ENCODE measurements at regions not wholly inside any gene's neighbourhood (a gene's known extent, or its start where the extent isn't known, plus 50 kb on each side); places are given as distances from the start of the nearest gene placed in this dataset.

- no peak for DNase-seq (ENCODE audit: low read depth in 2 of 2)
Measured at GRCh38 chr6:105588123-105588710, 185.3 kb upstream of the PREP start.

GRCh38 chr6:105587349-105588122, 184.7 kb upstream of the PREP start:
- no peak for DNase-seq (ENCODE audit: low read depth in 2 of 2)

- no peak for DNase-seq (ENCODE audit: low read depth in 2 of 2)
Measured at GRCh38 chr6:105578179-105578707, 175.4 kb upstream of the PREP start.

- DNase-seq (ENCODE audit: low read depth in 2 of 2), result no peak
Measured at GRCh38 chr6:105573556-105573955, 170.7 kb upstream of the PREP start.

- DNase-seq (ENCODE audit: low read depth in 2 of 2), result no peak
Measured at GRCh38 chr6:105573138-105573537, 170.3 kb upstream of the PREP start.

GRCh38 chr6:105570416-105570815, 167.5 kb upstream of the PREP start:
- DNase-seq (ENCODE audit: low read depth in 2 of 2), result no peak

- DNase-seq (ENCODE audit: low read depth in 2 of 2), result no peak
Measured at GRCh38 chr6:105569706-105570105, 166.8 kb upstream of the PREP start.

GRCh38 chr6:105568751-105569150, 165.9 kb upstream of the PREP start:
- DNase-seq (ENCODE audit: low read depth in 2 of 2), result no peak

- no peak for DNase-seq (ENCODE audit: low read depth in 2 of 2)
Measured at GRCh38 chr6:105568142-105568541, 165.3 kb upstream of the PREP start.

GRCh38 chr6:105567140-105567539, 164.3 kb upstream of the PREP start:
- no peak for DNase-seq (ENCODE audit: low read depth in 2 of 2)

GRCh38 chr6:105566503-105566902, 163.6 kb upstream of the PREP start:
- DNase-seq (ENCODE audit: low read depth in 2 of 2), result no peak

- DNase-seq (ENCODE audit: low read depth in 2 of 2), result no peak
Measured at GRCh38 chr6:105564121-105564902, 161.4 kb upstream of the PREP start.

- DNase-seq (ENCODE audit: low read depth in 2 of 2), result no peak
Measured at GRCh38 chr6:105562027-105562426, 159.1 kb upstream of the PREP start.

- no peak for DNase-seq (ENCODE audit: low read depth in 2 of 2)
Measured at GRCh38 chr6:105561486-105561885, 158.6 kb upstream of the PREP start.

GRCh38 chr6:105560611-105561066, 157.8 kb upstream of the PREP start:
- DNase-seq (ENCODE audit: low read depth in 2 of 2), result no peak

- no peak for DNase-seq (ENCODE audit: low read depth in 2 of 2)
Measured at GRCh38 chr6:105557291-105557690, 154.4 kb upstream of the PREP start.

GRCh38 chr6:105553171-105553570, 150.3 kb upstream of the PREP start:
- no peak for DNase-seq (ENCODE audit: low read depth in 2 of 2)

GRCh38 chr6:105550955-105551620, 148.2 kb upstream of the PREP start:
- DNase-seq (ENCODE audit: low read depth in 2 of 2), result no peak

GRCh38 chr6:105546754-105547153, 143.9 kb upstream of the PREP start:
- no peak for DNase-seq (ENCODE audit: low read depth in 2 of 2)

- DNase-seq (ENCODE audit: low read depth in 2 of 2), result no peak
Measured at GRCh38 chr6:105545947-105546731, 143.3 kb upstream of the PREP start.

Data from stimulated activated CD4-positive, alpha-beta T cell treated with anti-CD3 and anti-CD28 coated beads, Interleukin-15, amount 100 ng/mL, for 48 hours (primary cell).